Activated CD4-positive, alpha-beta T cell treated with anti-CD3 and anti-CD28 coated beads, Interleukin-2, amount 10 ng/mL, durations not matched to agents 24 days and 14 days (primary cell): ENCODE measurements at regions not wholly inside any gene's neighbourhood (a gene's known extent, or its start where the extent isn't known, plus 50 kb on each side); places are given as distances from the start of the nearest gene placed in this dataset.

Source experiments
- DNase-seq: peaks from one replicate; pipeline ENCODE4 v3.0.0; 2022
- H3K27ac Mint-ChIP-seq: one replicate; pipeline ENCODE4 v1.8.0; 2022; ENCODE audit warnings: mild to moderate bottlenecking, mixed read lengths
- H3K27me3 Mint-ChIP-seq: one replicate; pipeline ENCODE4 v1.8.0; 2022; ENCODE audit warnings: mixed read lengths
- H3K36me3 Mint-ChIP-seq: one replicate; pipeline ENCODE4 v1.8.0; 2022; ENCODE audit warnings: low read depth, mild to moderate bottlenecking, mixed read lengths
- H3K4me1 Mint-ChIP-seq: one replicate; pipeline ENCODE4 v1.8.0; 2021; ENCODE audit warnings: mixed read lengths
- H3K4me3 Mint-ChIP-seq: one replicate; pipeline ENCODE4 v1.8.0; 2022; ENCODE audit warnings: mild to moderate bottlenecking, moderate library complexity, mixed read lengths
- H3K9me3 Mint-ChIP-seq: one replicate; pipeline ENCODE4 v1.8.0; 2021; ENCODE audit warnings: mixed read lengths
- intact Hi-C: fragments of 100-400 bp; cut with micrococcal nuclease; formaldehyde crosslinking; loops from one replicate; pipeline ENCODE4 v1.15.1; 2023

- DNase-seq = no peak
- intact Hi-C loops = no loop called here
- Mint-ChIP-seq H3K27me3 (no peaks in the 10 kb centered on the region), H3K27ac (no peak overlapping the region), H3K9me3 (no peaks in the 10 kb centered on the region), H3K4me1 (peaks cover 4% of the 10 kb centered on the region), H3K4me3 (no peak overlapping the region), H3K36me3 (no peaks in the 10 kb centered on the region)
These were observed 253.3 kb upstream of the ADGRL2 start for GRCh38 chr1:81547261-81547911.

GRCh38 chr1:81545734-81546133 is 255.0 kb upstream of the ADGRL2 start:
- no peaks in the 10 kb centered on the region for H3K27me3 Mint-ChIP-seq
- no peaks in the 10 kb centered on the region for H3K9me3 Mint-ChIP-seq
- H3K4me1 Mint-ChIP-seq = peaks cover 4% of the 10 kb centered on the region
- no peak overlapping the region for H3K27ac Mint-ChIP-seq
- intact Hi-C loops = no loop called here
- no peaks in the 10 kb centered on the region for H3K36me3 Mint-ChIP-seq
- DNase-seq = no peak
- no peak overlapping the region for H3K4me3 Mint-ChIP-seq

GRCh38 chr1:81543764-81544163 is 257.0 kb upstream of the ADGRL2 start:
- H3K27me3 Mint-ChIP-seq = no peaks in the 10 kb centered on the region
- DNase-seq = no peak
- no peaks in the 10 kb centered on the region for H3K9me3 Mint-ChIP-seq
- H3K4me1 Mint-ChIP-seq = peaks cover 2% of the 10 kb centered on the region
- no peak overlapping the region for H3K4me3 Mint-ChIP-seq
- intact Hi-C loops = no loop called here
- H3K36me3 Mint-ChIP-seq = no peaks in the 10 kb centered on the region
- H3K27ac Mint-ChIP-seq = no peak overlapping the region

GRCh38 chr1:81542196-81542595 is 258.5 kb upstream of the ADGRL2 start:
- H3K4me3 Mint-ChIP-seq = no peak overlapping the region
- no peaks in the 10 kb centered on the region for H3K9me3 Mint-ChIP-seq
- no peak for DNase-seq
- intact Hi-C loops = no loop called here
- no peaks in the 10 kb centered on the region for H3K36me3 Mint-ChIP-seq
- H3K4me1 Mint-ChIP-seq = no peaks in the 10 kb centered on the region
- H3K27ac Mint-ChIP-seq = no peak overlapping the region
- no peaks in the 10 kb centered on the region for H3K27me3 Mint-ChIP-seq

GRCh38 chr1:81540216-81540615 is 260.5 kb upstream of the ADGRL2 start:
- Mint-ChIP-seq H3K9me3 (no peaks in the 10 kb centered on the region), H3K4me3 (no peak overlapping the region), H3K4me1 (no peaks in the 10 kb centered on the region), H3K27ac (no peak overlapping the region), H3K36me3 (no peaks in the 10 kb centered on the region), H3K27me3 (no peaks in the 10 kb centered on the region)
- intact Hi-C loops = no loop called here
- DNase-seq = no peak

GRCh38 chr1:81529014-81529413 is 271.7 kb upstream of the ADGRL2 start:
- Mint-ChIP-seq H3K27ac (no peak overlapping the region), H3K4me1 (no peaks in the 10 kb centered on the region), H3K4me3 (no peak overlapping the region), H3K9me3 (no peaks in the 10 kb centered on the region), H3K27me3 (no peaks in the 10 kb centered on the region), H3K36me3 (no peaks in the 10 kb centered on the region)
- no peak for DNase-seq
- intact Hi-C loops = no loop called here

GRCh38 chr1:81525085-81525484 is 275.6 kb upstream of the ADGRL2 start:
- no peaks in the 10 kb centered on the region for H3K9me3 Mint-ChIP-seq
- DNase-seq = no peak
- H3K4me3 Mint-ChIP-seq = no peak overlapping the region
- H3K4me1 Mint-ChIP-seq = no peaks in the 10 kb centered on the region
- H3K36me3 Mint-ChIP-seq = no peaks in the 10 kb centered on the region
- intact Hi-C loops = no loop called here
- no peaks in the 10 kb centered on the region for H3K27me3 Mint-ChIP-seq
- no peak overlapping the region for H3K27ac Mint-ChIP-seq

- H3K4me3 Mint-ChIP-seq = no peak overlapping the region
- no peak overlapping the region for H3K27ac Mint-ChIP-seq
- peaks cover 1% of the 10 kb centered on the region for H3K27me3 Mint-ChIP-seq
- intact Hi-C loops = no loop called here
- no peaks in the 10 kb centered on the region for H3K36me3 Mint-ChIP-seq
- no peak for DNase-seq
- H3K4me1 Mint-ChIP-seq = no peaks in the 10 kb centered on the region
- no peaks in the 10 kb centered on the region for H3K9me3 Mint-ChIP-seq
These were observed 280.7 kb upstream of the ADGRL2 start for GRCh38 chr1:81519987-81520386.

- no peak for DNase-seq
- intact Hi-C loops = no loop called here
- Mint-ChIP-seq H3K27ac (no peak overlapping the region), H3K4me1 (no peaks in the 10 kb centered on the region), H3K4me3 (no peak overlapping the region), H3K9me3 (no peaks in the 10 kb centered on the region), H3K36me3 (no peaks in the 10 kb centered on the region), H3K27me3 (peaks cover 1% of the 10 kb centered on the region)
These were observed 282.7 kb upstream of the ADGRL2 start for GRCh38 chr1:81517987-81518386.

- Mint-ChIP-seq H3K36me3 (no peaks in the 10 kb centered on the region), H3K27ac (no peak overlapping the region), H3K27me3 (peaks cover 1% of the 10 kb centered on the region), H3K9me3 (no peaks in the 10 kb centered on the region), H3K4me1 (no peaks in the 10 kb centered on the region), H3K4me3 (no peak overlapping the region)
- intact Hi-C loops = no loop called here
- DNase-seq = no peak
These were observed 286.9 kb upstream of the ADGRL2 start for GRCh38 chr1:81513796-81514354.

- no peak overlapping the region for H3K27ac Mint-ChIP-seq
- no peaks in the 10 kb centered on the region for H3K9me3 Mint-ChIP-seq
- H3K27me3 Mint-ChIP-seq = no peaks in the 10 kb centered on the region
- intact Hi-C loops = no loop called here
- H3K36me3 Mint-ChIP-seq = no peaks in the 10 kb centered on the region
- H3K4me3 Mint-ChIP-seq = no peak overlapping the region
- H3K4me1 Mint-ChIP-seq = no peaks in the 10 kb centered on the region
- DNase-seq = no peak
These were observed 288.3 kb upstream of the ADGRL2 start for GRCh38 chr1:81512252-81513003.

- no peak for DNase-seq
- Mint-ChIP-seq H3K9me3 (no peaks in the 10 kb centered on the region), H3K27me3 (no peaks in the 10 kb centered on the region), H3K36me3 (no peaks in the 10 kb centered on the region), H3K4me1 (no peaks in the 10 kb centered on the region), H3K4me3 (no peak overlapping the region), H3K27ac (no peak overlapping the region)
- intact Hi-C loops = no loop called here
These were observed 289.5 kb upstream of the ADGRL2 start for GRCh38 chr1:81511281-81511680.

- Mint-ChIP-seq H3K4me1 (no peaks in the 10 kb centered on the region), H3K36me3 (no peaks in the 10 kb centered on the region), H3K27ac (no peak overlapping the region), H3K27me3 (no peaks in the 10 kb centered on the region), H3K4me3 (no peak overlapping the region), H3K9me3 (no peaks in the 10 kb centered on the region)
- no peak for DNase-seq
- intact Hi-C loops = no loop called here
These were observed 290.0 kb upstream of the ADGRL2 start for GRCh38 chr1:81510701-81511100.

- intact Hi-C loops = no loop called here
- Mint-ChIP-seq H3K4me3 (no peak overlapping the region), H3K27me3 (no peaks in the 10 kb centered on the region), H3K4me1 (no peaks in the 10 kb centered on the region), H3K36me3 (no peaks in the 10 kb centered on the region), H3K27ac (no peak overlapping the region), H3K9me3 (no peaks in the 10 kb centered on the region)
- DNase-seq = no peak
These were observed 291.1 kb upstream of the ADGRL2 start for GRCh38 chr1:81509594-81509993.
